ENCODE measurements at regions not wholly inside any gene's neighbourhood (a gene's known extent, or its start where the extent isn't known, plus 50 kb on each side); places are given as distances from the start of the nearest gene placed in this dataset.
"Not testable (repeated sequence)": the region's sequence is repeated elsewhere in the genome, so short reads cannot be mapped to it uniquely, and the experiment has no call there.

- FAIRE-seq, result no peak
These were observed 289.7 kb downstream of the BAMBI start for GRCh38 chr10:28967031-28967430.

GRCh38 chr10:28969413-28969812 is 292.1 kb downstream of the BAMBI start:
- no peak for FAIRE-seq

DNA sequence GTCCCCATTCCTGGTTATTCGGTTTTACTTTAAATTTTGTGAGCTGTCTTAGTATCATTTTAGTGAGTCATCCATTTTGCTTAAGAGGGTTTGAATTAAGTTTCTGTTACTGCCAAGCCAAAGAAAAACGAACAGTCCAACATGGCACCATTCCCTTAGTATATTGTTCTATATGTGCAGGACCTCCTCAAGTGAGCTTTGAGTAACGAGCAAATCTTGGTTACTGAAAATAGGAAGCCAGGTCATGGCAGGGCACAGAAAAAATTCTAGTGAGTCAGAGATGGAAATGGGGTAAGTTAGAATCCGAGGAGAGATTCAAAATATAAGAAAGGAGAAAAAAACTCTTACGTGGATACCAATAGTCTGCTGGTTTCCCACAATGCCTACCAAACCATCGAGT is 292.9 kb downstream of the BAMBI start:
- FAIRE-seq, result no peak

DNA sequence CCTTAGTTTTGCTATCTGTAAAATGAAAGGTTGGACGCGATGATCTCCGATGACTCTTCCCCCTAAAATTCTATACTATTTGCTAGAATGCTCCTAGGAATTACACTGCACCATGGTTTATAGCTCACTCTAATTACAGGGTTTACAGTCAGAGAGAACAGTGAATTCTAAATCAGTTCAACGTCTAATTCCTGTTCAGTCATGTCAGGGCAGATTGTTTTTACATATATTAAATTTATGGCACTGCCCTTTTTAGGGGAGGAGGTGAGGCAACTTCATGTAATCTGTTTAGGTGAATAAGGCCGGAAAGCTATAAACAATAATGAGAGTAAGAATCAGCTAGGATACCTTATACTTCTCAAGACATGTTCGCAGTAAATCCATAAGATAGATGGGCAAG is 293.9 kb downstream of the BAMBI start:
- no peak for FAIRE-seq

DNA sequence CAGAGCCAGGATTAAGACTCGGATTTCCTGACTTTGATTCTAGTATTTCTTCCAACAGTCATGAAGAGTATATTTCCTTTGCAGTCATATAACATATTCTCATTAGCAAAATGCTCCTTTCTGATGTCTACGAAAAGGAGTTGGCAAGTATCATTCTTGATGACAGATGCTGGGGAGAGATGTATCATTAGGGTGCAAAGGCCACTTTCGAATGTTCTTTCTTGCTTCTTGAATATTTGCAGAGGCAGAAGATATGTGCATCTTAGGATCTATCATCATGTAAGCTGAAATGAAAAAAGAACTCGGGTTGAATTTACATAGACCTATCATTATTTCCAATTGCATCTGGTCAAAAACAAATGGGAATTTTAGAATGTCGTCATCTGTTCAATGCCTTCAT is 294.4 kb downstream of the BAMBI start:
- no peak for FAIRE-seq

- no peak for FAIRE-seq
These were observed 296.1 kb downstream of the BAMBI start for GRCh38 chr10:28973309-28973972.

DNA sequence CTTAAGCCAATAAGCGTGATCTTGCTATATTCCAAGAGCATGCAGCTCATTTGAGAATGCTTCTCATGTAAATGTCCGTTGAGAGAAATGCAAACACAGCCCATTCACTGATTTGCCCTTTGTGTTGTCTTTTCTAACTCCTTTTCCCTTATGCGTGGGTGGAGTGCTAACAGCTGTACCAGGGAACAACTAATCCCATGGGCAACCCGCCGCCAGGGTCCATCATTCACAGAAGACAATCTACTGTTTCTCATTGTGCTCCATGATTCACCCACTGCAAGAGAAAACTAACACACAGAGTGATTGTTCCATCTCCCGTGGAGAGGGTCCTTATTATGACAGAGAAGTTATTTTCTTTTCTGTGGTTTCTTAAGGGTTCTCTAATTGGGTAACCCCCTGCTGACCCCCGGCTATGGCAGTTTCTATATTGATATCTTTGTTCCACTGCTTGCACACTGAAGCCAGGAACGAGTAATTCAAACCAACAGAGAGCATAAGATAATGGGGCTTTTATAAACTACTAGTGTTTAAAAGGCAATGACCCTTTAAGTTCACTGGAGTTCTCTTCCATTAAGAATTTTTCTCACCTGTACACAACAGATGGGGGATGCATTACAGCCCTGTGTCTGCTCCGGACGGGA is 298.7 kb downstream of the BAMBI start:
- no peak for FAIRE-seq

- FAIRE-seq, result no peak
These were observed 300.2 kb downstream of the BAMBI start for GRCh38 chr10:28977518-28977917.

GRCh38 chr10:28980264-28980663 is 302.9 kb downstream of the BAMBI start:
- FAIRE-seq, result no peak

- FAIRE-seq, result no peak
These were observed 303.7 kb downstream of the BAMBI start for GRCh38 chr10:28981007-28981406.

GRCh38 chr10:28982974-28983373 is 305.7 kb downstream of the BAMBI start:
- FAIRE-seq, result no peak

GRCh38 chr10:28983799-28984198 is 305.1 kb upstream of the LYZL1 start:
- FAIRE-seq, result no peak

GRCh38 chr10:28984431-28984830 is 304.4 kb upstream of the LYZL1 start:
- FAIRE-seq, result no peak

DNA sequence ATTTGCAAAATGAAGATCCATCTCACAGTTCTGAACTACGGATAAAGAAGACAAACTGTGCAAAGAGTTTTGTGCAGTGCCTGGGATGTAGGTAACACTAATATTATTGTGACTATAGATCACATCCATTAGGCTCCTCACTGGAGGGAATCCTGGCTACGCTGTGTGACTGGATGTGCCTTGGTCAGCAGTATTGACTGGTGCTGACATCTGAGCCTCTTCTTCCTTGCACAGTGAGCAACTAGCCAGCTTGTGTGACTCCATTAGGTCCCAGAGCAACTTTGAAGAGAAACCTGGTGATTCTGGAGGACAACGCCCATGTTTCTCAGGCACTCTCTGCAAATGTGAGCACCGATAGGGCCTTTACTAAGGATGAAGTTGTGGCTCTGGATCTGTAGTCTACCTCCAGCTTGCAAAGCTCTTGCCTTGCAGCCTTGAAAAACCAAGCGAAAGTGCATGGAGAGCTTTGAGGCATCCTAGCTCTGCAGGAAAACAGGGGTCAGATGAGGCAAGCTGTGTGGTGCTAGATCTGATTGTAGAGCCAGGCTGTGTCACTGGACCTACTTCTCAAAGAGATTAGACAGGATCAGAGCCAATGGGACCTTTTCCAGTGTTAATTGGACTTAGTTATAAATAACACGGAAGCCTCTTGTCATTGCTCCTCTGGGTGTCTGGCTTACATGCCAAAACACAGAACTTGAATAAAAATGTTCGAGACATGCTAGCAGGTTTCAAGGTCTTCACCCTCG is 303.6 kb upstream of the LYZL1 start:
- no peak for FAIRE-seq

DNA sequence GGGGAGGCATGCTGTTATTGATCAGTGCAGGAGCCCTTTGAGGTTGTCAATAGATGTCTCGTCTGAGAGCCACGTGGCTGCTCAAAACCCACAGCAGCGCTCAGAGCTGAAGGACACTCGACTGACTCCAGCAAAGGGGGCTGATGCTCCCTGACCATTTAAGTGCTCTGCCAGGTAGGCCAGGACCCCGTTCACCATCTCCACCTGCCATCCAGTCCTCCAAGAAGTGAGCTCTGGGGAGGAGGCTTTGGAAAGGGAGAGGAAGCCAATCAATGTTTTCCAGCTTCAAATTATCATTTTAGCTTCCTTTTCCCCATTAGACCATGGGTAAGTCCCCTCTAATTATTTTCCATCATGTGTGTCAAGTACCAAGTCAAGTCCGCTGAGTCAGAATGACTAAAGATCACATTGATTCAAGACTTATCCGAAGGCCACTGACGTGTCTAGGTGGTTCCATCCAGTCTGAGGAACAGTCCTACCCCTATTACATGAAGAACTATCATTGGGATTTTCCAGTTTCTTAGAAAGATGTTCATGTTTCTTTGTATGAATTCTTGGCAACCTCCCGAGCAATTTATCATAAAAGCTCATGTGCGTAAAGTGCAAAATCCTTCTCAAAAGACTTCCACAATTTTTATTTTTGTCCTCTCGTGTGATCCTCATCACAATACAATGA is 302.6 kb upstream of the LYZL1 start:
- no peak for FAIRE-seq

GRCh38 chr10:28986856-28987255 is 302.0 kb upstream of the LYZL1 start:
- FAIRE-seq, result no peak

GRCh38 chr10:28987555-28988320 is 301.1 kb upstream of the LYZL1 start:
- no peak for FAIRE-seq

DNA sequence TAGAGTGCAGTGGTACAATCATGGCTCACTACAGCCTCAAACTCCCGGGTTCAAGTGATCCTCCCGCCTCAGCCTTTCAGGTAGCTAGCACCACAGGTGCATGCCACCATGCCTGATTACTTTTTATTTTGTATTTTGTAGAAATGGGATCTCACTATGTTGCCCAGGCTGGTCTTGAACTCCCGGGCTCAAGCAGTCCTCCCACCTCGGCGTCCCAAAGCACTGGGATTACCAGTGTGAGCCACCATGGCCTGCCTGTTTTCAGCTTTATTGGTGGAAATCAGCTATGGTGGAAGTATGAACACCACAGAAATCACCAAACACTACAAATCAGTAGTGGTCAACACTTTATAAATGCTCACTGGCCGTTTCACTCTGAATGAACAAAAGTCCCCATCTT is 299.9 kb upstream of the LYZL1 start:
- FAIRE-seq, result no peak

DNA sequence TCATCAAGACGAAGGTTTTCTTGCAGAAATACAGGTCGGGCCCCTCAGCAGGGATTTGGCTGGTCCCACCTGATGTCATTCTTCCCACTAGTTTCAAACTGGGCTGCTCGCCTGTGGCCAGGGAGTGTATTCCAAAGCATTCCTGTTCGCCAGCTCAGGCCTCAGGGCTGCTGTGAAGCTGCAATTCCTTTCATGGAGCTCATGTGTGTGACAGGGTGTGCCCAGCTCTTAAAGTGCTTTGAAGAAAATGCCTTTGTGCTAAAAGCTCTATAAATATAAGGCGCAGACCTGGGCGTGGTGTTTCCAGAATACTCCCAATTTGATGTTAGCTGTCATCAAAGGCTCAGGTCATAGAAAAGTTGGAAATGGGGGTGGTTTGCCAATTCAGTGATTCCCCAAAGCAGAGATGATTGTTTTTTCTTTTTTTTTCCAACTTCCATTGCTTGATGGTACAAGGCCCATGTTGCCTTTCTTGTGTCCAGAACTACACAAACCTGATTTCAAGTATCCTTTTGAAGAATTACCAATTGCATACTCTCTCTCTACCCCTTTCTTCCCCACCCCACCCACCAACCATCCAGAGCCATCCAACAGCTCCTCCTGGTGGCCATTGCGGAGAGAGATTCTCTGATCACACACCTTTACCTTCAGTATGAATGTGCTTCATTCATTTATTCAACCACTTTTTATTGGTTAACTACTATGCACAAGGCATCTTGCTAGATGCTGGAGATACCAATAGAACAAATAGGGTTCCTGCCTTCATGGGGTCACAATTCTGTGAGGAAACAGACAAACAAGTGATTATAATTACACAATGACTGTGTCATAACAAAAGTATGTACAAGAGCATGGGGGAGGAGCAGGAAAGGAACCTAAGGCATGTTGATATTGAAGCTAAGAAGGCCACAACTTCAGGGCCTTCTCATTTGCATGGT is 297.3 kb upstream of the LYZL1 start:
- no peak for FAIRE-seq

DNA sequence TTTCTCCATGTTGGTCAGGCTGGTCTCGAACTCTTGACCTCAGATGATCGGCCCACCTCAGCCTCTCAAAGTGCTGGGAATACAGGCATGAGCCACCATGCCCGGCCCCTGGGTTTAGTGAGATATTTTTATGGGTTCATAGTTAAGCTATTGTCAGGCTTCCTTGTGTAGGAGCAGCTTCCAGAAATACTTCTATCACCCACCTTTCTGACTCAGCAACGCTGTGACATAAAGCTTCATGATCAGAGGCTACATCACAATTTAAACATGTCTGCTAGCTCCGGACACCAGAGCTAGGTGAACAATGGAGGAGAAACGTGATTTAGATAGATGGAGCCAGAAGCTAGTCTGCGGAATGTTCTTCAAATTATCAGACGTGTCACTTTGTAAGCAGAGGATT is 295.8 kb upstream of the LYZL1 start:
- FAIRE-seq, result no peak

DNA sequence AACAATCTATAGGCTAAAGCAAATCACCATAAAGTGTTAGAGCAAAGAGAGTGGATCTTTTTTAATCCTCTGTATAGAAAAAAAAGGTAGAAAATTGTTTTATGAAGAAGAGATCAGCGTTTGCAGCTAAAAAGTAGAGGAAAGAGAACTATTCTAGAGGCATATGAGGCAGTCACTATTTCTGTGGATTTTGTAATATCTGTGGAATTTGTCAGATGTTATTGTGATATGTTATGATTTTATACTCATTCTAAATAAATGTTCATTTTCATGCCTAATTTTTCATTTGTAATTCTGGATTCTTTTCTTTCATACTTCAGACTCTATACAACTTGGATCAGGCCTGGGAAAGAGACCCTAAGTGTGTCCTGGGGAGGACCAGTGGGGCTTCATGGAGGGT is 295.0 kb upstream of the LYZL1 start:
- no peak for FAIRE-seq

GRCh38 chr10:28994802-28995201 is 294.1 kb upstream of the LYZL1 start:
- not testable (repeated sequence) for FAIRE-seq

Data from islet of Langerhans (tissue), 1 donor.